Right lung (tissue), 2 donors: ENCODE measurements at regions not wholly inside any gene's neighbourhood (a gene's known extent, or its start where the extent isn't known, plus 50 kb on each side); places are given as distances from the start of the nearest gene placed in this dataset.
"Not testable (repeated sequence)": the region's sequence is repeated elsewhere in the genome, so short reads cannot be mapped to it uniquely, and the experiment has no call there.

Experiments used
- DNase-seq, 2 donors: peaks; one replicate each; pipeline ENCODE4 v3.0.0-alpha.2; 2013

DNA sequence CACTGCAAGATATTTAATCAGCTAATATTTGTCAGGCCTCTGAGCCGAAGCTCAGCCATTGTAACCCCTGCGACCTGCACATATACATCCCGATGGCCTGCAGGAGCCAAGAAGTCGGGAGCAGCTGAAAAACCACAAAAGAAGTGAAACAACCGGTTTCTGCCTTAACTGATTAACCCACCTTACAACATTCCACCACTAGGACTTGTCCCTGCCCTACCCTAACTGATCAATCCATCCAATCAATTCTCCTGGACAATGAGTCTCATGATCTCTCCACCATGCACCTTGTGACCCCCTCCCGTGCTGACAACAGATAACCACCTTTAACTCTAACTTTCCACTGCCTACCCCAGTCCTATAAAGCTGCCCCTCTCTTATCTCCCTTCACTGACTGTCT is 945.4 kb upstream of the GYPC start:
- DNase-seq = no peak

- DNase-seq = no peak
Observed at GRCh38 chr2:125711075-125711474, 944.9 kb upstream of the GYPC start.

DNA sequence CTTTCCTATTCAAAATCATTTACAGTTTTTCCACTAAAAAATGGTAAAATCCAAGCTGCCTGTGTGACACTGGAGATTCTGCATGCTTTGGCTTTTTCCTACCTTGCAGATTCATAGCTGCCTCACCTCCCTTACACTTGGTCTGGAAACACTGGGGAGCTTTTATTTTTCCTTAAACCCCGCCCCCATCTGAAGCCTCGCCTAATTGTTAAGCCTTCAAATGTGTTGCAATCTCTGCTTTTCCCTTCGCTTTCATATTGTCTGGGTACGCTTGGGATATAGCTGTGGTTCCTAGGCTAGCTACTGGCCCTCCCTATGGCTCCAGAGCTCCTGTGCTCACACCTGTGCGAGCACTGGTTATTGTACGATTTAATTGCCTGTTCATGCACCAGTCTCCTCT is 942.4 kb upstream of the GYPC start:
- no peak for DNase-seq

DNA sequence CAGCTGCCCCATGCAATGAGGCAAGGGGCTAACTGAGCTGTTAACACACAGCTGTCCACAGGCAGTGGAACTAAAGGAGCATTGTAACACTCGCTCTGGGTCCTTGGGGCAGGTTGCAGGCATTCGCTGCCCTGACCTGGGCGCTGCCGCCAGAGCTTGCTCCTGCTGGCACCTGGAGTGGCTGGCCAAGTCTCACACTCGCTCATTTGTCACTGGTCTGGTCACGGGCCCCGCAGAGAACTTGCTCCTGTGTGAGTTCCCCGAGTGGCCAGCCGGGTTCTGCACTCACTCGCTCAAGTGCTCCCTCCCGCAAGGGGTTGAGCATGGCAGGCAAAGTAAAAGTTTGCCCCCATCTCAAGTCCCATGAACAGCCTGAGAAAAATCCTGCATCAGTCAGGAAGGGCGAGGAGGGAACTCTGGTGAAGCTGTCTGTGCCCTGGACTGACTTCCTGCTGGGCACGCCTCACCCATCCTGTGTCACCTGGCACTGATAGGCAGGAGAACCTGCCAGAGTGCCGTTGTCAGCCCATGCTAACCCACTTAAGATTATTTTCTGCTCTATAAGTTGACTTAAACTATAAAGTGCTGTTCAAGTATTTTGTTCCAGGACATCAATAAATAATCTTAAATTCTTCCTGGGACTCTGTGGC is 934.8 kb upstream of the GYPC start:
- no peak for DNase-seq

DNA sequence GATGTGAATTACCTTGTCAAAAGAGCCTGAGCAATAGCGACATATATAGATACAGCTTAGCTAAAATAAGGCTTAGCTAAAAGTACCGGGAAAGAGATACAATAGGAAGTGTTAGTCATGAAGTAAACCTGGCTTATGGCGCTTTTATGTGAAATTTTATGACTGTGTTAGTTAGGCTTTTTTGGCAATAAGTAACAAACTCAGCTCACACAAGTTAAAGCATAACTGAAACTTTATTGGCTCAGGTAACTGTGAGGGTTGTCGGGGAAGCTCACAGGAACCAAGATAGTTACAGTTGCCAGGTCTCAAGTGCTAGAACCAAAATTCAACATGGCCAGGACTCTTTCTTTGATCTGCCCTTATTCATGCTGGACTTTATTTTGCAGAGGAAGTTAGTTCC is 925.0 kb upstream of the GYPC start:
- DNase-seq = no peak

DNA sequence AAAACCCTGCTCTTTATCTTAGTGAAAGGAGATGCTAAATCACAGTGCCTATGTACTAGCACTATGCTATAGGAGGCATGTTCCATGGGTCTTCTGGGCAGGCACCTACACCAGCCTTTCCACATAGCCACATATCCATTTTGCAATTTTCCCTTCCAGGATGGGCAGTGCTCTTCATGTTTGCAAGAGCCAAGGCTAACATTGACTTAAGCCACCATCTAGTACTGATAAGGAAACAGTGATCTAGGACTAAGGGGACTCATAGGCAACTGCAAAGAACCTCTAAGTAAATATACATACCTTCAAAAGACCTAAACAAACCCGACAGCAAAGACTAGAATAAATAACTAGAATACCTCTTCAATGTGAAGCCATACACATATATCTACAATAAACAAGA is 919.7 kb upstream of the GYPC start:
- no peak for DNase-seq

- DNase-seq = peak; percentile 39 to 66
Observed at GRCh38 chr2:125745514-125745913, 910.4 kb upstream of the GYPC start.

DNA sequence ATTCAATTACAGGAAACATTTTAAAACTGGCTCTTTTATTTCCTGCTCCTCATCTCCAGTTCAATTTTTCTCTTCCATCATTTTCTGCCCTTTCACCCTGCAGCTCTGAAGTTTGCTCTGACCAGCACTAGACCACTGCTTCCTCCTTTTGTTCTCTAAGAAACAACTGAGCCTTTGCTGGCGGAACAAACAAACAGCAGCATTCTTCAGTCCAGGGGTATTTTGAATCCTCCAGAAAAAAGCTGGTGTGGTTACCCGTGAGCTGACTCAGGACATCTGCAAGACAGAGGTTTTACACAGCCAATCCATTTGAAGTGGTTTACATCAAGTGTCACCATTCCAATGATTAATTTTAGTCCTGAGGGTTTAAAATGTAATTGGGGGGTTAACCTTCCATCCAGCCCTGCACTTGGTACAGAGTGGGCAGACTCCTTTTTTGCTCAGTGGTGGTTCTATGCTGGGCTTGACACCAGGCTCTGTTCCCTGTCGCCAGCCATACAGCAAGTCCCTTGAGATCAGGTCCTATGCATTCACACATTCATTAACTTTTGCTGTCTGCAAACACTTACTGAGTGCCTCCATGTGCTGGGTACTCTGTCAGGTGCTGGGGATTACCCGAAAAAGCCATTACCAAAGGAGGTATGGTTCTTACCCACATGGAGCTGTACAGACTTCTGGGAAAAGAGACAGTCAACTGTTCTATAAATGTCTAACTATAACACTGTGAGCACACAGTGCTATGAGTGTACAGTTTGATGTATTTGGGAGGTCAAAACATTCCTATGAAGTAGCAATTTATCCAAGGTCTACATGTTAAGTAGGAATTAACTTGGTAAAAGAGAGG is 909.4 kb upstream of the GYPC start:
- no peak for DNase-seq

GRCh38 chr2:125747165-125747425 is 908.9 kb upstream of the GYPC start:
- no peak for DNase-seq

GRCh38 chr2:125756431-125756830 is 899.5 kb upstream of the GYPC start:
- no peak for DNase-seq

GRCh38 chr2:125796784-125797183 is 859.2 kb upstream of the GYPC start:
- no peak for DNase-seq

DNA sequence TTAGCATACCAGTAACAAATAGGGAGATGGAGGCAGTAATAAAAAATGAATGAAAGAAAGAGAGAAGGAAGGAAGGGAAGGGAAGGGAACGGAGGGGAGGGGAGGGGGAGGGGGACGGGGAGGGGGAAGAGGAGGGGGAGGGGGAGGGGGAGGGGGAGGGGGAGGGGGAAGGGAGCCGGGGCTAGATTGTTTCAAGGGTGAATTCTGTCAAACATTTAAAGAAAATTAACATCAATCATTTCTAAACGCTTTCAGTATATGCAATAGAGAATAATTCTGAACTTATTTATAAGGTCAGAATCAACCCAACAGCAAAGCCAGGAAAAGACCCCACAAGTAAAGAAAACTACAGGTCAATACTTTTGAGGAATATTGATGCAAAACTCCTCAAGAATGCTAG is 858.8 kb upstream of the GYPC start:
- no peak for DNase-seq

- DNase-seq = no peak
Observed at GRCh38 chr2:125822746-125823145, 833.2 kb upstream of the GYPC start.

GRCh38 chr2:125825781-125826180 is 830.2 kb upstream of the GYPC start:
- DNase-seq = not testable (repeated sequence)

GRCh38 chr2:125837128-125837527 is 818.8 kb upstream of the GYPC start:
- no peak for DNase-seq

DNA sequence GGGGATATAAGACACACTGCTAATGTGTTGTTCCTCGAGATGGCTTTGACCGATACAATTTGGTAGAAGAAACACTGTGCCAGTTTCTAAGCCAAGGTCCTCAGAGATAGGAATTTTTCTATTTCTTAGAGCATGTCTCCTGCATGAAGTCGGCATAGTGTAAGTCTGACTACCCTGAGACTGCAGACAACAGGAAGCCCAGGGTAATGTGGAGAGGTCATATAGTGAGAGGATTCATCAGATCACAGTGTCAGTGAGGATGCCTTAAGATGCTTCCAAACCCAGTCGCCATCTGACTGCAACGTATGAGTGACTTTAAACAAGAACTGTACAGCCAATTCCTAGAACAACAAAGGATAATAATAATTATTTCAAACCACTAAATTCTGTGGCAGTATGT is 818.3 kb upstream of the GYPC start:
- DNase-seq = no peak

DNA sequence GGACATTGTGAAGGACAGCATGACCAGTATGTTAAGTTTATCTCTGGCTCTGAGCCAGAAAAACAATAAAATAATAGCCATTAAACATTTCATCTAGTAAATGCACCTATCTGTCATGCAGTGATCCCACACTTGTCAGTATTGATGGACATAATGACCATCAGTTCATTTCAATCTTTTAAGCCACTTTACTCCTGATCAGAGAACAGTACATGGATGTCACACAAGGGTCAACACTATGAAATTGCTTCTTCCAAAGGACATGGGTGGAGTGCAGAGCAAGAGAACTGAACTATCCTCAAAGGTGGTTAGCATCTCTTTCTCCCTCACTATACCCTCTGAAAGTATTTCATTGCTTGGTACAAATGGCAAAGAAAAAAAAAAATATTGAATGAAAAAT is 816.0 kb upstream of the GYPC start:
- DNase-seq = no peak

- peak; percentile 57 to 64 for DNase-seq
Observed at GRCh38 chr2:125842041-125842440, 813.9 kb upstream of the GYPC start.

DNA sequence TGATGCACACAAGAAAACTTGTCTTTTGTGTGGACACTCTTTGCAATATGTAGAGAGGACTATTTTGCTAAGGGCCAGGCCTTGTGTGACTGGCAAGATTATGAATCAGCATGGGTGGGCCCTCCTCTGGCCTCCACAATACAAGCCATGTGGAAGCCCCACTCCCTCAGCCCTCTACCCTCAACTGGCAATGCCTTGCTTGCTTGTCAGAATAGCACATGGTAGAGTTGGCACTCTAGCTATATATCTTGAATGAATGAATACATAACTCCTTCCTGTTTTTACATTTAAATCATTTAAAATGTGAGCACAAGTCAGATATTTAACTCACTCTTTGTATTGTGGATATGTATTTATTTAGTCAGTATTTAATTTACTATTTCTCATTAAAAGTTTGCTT is 805.4 kb upstream of the GYPC start:
- no peak for DNase-seq

DNA sequence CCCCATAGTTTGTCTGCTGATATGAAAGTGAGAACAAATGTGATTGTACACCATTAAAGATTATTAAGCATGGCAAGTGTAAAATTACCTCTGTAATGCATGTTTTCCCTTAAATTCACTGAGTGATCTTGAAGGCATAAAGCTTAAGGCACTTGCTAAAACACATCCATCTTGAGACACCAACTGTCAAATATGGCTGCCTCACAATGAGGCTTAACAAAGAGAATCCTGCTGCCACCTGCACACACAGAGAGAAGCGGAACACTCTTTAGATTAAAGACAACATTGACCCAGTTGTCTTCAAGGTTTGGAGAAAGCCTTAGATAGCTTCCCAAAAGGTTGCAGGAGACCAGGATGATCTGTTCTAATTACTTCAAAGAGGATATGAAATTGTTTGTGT is 803.6 kb upstream of the GYPC start:
- DNase-seq = no peak

DNA sequence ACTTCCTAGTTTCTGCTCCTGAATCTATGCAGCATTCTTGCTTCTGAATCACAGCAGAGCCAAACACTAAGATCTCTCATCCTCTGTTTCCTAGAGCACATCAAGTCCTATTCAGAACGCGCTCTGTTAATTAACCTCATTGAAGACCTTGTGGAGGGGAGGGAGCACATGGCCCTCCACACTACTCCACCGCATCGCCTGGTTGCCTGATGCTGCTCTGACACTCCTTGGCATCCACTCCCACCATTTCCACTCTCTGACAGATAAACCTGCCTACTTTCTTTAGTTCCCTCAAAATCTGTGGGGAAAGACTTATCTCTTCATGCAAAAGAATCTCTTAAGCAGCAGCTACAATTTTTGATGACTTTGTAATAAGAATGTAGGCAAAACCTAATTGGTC is 802.3 kb upstream of the GYPC start:
- DNase-seq = no peak

- no peak for DNase-seq
Observed at GRCh38 chr2:125855204-125855603, 800.8 kb upstream of the GYPC start.

DNA sequence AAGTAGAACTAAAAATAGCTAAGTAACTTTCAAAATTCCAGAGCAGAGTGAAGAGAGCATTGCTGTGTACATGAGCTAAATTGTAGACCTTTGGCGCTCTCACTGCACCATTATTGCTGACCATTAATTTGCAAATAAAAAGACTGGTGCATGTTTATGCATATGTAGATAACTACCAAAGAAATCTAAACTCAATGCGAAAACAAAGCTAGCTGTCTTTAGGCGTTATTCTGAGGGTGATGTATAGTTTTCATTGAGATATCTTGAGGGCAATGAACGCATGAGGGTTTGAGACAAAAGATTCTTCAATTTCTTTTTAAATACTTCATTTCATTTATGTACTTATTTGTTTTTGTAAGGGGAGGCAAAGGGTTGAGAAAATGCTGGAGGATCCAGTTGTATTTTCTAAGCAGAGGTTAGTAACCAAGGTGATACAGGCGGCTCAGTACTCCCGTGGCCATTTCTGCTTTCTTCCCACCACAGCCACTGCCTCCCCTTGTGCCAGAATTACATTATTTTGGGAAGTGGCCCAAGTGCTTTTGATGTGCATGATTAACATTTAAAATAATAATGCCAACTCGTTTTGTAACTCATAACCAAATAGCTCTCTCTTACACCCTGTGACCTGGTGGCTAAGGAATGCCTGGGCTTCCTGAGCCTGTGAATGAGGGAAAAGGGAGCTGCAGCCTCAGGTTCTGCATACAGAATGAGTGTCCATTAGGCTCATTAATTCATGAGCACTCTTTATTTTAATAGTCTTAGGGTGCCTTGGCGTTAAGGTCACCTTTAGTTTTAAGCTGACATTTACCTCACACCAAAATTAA is 797.8 kb upstream of the GYPC start:
- no peak for DNase-seq
